GM21786 (cell line): ENCODE measurements at regions not wholly inside any gene's neighbourhood (a gene's known extent, or its start where the extent isn't known, plus 50 kb on each side); places are given as distances from the start of the nearest gene placed in this dataset.
A peak's percentile ranks its signal among the peaks of the same experiment; 100 is the strongest.
"Not testable (repeated sequence)": the region's sequence is repeated elsewhere in the genome, so short reads cannot be mapped to it uniquely, and the experiment has no call there.

ENCODE experiments used
- ATAC-seq: cut with Tn5 transposase; IDR thresholded peaks from one replicate; pipeline ENCODE4 v1.9.1; 2021; ENCODE audit not compliant: unreplicated experiment

- no peak for ATAC-seq
Observed at GRCh38 chr2:200172521-200172920, 134.0 kb upstream of the SPATS2L start.

GRCh38 chr2:200172944-200173581 lies 133.4 kb upstream of the SPATS2L start:
- no peak for ATAC-seq

GRCh38 chr2:200173691-200174090 lies 132.8 kb upstream of the SPATS2L start:
- no peak for ATAC-seq

- no peak for ATAC-seq
Observed at GRCh38 chr2:200174433-200175216, 131.9 kb upstream of the SPATS2L start.

GRCh38 chr2:200177971-200178911 lies 128.3 kb upstream of the SPATS2L start:
- no peak for ATAC-seq

- no peak for ATAC-seq
Observed at GRCh38 chr2:200179151-200179550, 127.3 kb upstream of the SPATS2L start.

- no peak for ATAC-seq
Observed at GRCh38 chr2:200180943-200181342, 125.5 kb upstream of the SPATS2L start.

- no peak for ATAC-seq
Observed at GRCh38 chr2:200181755-200182154, 124.7 kb upstream of the SPATS2L start.

- ATAC-seq, result no peak
Observed at GRCh38 chr2:200184748-200185627, 121.5 kb upstream of the SPATS2L start.

GRCh38 chr2:200185628-200186000 lies 120.9 kb upstream of the SPATS2L start:
- ATAC-seq, result no peak

GRCh38 chr2:200186002-200186401 lies 120.5 kb upstream of the SPATS2L start:
- no peak for ATAC-seq

GRCh38 chr2:200188876-200189275 lies 117.6 kb upstream of the SPATS2L start:
- ATAC-seq, result no peak

- ATAC-seq, result no peak
Observed at GRCh38 chr2:200189964-200190363, 116.5 kb upstream of the SPATS2L start.

GRCh38 chr2:200193331-200193730 lies 113.2 kb upstream of the SPATS2L start:
- no peak for ATAC-seq

- ATAC-seq, result peak; percentile 49
Observed at GRCh38 chr2:200193791-200194190, 112.7 kb upstream of the SPATS2L start.

- no peak for ATAC-seq
Observed at GRCh38 chr2:200194746-200195145, 111.7 kb upstream of the SPATS2L start.

- ATAC-seq, result peak; percentile 45
Observed at GRCh38 chr2:200199005-200199404, 107.5 kb upstream of the SPATS2L start.

- peak; percentile 13 for ATAC-seq
Observed at GRCh38 chr2:200199576-200200263, 106.8 kb upstream of the SPATS2L start.

GRCh38 chr2:200201839-200202238 lies 104.7 kb upstream of the SPATS2L start:
- not testable (repeated sequence) for ATAC-seq

GRCh38 chr2:200203381-200203827 lies 103.1 kb upstream of the SPATS2L start:
- no peak for ATAC-seq
